Activated gamma-delta T cell treated with anti-CD3 and anti-CD28 coated beads, Interleukin-2, amount 50 U/mL, for 16 hours (primary cell): ENCODE measurements at regions not wholly inside any gene's neighbourhood (a gene's known extent, or its start where the extent isn't known, plus 50 kb on each side); places are given as distances from the start of the nearest gene placed in this dataset.

Experiments used
- DNase-seq: peaks from one replicate; pipeline ENCODE4 v3.0.0-alpha.2; 2020; ENCODE audit warnings: low read depth

- DNase-seq = no peak
Measured at GRCh38 chr17:33514369-33514768, 221.3 kb upstream of the ASIC2 start.

GRCh38 chr17:33515974-33516373 lies 222.9 kb upstream of the ASIC2 start:
- no peak for DNase-seq

GRCh38 chr17:33516645-33517044 lies 223.6 kb upstream of the ASIC2 start:
- DNase-seq = no peak

GRCh38 chr17:33517746-33518145 lies 224.7 kb upstream of the ASIC2 start:
- DNase-seq = no peak

GRCh38 chr17:33519692-33520091 lies 226.6 kb upstream of the ASIC2 start:
- DNase-seq = no peak

GRCh38 chr17:33520426-33521330 lies 227.6 kb upstream of the ASIC2 start:
- no peak for DNase-seq

- no peak for DNase-seq
Measured at GRCh38 chr17:33521784-33522183, 228.7 kb upstream of the ASIC2 start.

- DNase-seq = no peak
Measured at GRCh38 chr17:33522623-33523022, 229.5 kb upstream of the ASIC2 start.

- no peak for DNase-seq
Measured at GRCh38 chr17:33523577-33523981, 230.5 kb upstream of the ASIC2 start.

GRCh38 chr17:33525186-33525585 lies 232.1 kb upstream of the ASIC2 start:
- DNase-seq = no peak

- no peak for DNase-seq
Measured at GRCh38 chr17:33526717-33527116, 233.6 kb upstream of the ASIC2 start.

GRCh38 chr17:33527290-33527689 lies 234.2 kb upstream of the ASIC2 start:
- DNase-seq = no peak

- no peak for DNase-seq
Measured at GRCh38 chr17:33528846-33529245, 235.8 kb upstream of the ASIC2 start.

- no peak for DNase-seq
Measured at GRCh38 chr17:33529816-33530215, 236.7 kb upstream of the ASIC2 start.

GRCh38 chr17:33531311-33531710 lies 238.2 kb upstream of the ASIC2 start:
- no peak for DNase-seq

- DNase-seq = no peak
Measured at GRCh38 chr17:33534087-33534486, 241.0 kb upstream of the ASIC2 start.

GRCh38 chr17:33545124-33545523 lies 252.0 kb upstream of the ASIC2 start:
- DNase-seq = no peak

- DNase-seq = no peak
Measured at GRCh38 chr17:33550261-33550660, 257.2 kb upstream of the ASIC2 start.

- no peak for DNase-seq
Measured at GRCh38 chr17:33551075-33551474, 258.0 kb upstream of the ASIC2 start.

- no peak for DNase-seq
Measured at GRCh38 chr17:33551911-33552310, 258.8 kb upstream of the ASIC2 start.

- no peak for DNase-seq
Measured at GRCh38 chr17:33560165-33560564, 267.1 kb upstream of the ASIC2 start.

- no peak for DNase-seq
Measured at GRCh38 chr17:33560871-33561270, 267.8 kb upstream of the ASIC2 start.

GRCh38 chr17:33561569-33562334 lies 268.7 kb upstream of the ASIC2 start:
- no peak for DNase-seq
